ENCODE measurements at regions not wholly inside any gene's neighbourhood (a gene's known extent, or its start where the extent isn't known, plus 50 kb on each side); places are given as distances from the start of the nearest gene placed in this dataset.

DNA sequence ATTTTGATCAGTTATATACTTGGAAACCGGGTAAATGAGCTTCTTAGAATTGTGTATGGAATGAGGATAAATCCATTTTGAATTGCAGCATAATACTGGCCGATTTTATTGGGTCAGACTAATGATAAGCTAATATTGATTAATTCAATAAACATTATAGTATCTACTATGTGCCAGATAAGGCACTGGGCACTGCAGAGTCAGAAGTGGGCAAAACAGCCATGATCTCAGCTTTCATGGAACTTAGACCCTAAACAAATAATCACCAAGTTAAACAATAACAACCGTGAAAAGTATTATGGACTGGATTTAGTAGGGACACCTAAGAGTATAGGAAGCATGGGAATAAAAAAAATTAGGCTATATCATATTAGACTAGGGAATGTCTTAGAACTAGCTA is 297.0 kb upstream of the PKDCC start:
- H3K4me3 ChIP-seq (ENCODE audit: control insufficient read depth, low read depth, low read length), result no peak overlapping the region
- no peak for DNase-seq (ENCODE audit: low read depth)
- TF ChIP-seq, protein P1, sequence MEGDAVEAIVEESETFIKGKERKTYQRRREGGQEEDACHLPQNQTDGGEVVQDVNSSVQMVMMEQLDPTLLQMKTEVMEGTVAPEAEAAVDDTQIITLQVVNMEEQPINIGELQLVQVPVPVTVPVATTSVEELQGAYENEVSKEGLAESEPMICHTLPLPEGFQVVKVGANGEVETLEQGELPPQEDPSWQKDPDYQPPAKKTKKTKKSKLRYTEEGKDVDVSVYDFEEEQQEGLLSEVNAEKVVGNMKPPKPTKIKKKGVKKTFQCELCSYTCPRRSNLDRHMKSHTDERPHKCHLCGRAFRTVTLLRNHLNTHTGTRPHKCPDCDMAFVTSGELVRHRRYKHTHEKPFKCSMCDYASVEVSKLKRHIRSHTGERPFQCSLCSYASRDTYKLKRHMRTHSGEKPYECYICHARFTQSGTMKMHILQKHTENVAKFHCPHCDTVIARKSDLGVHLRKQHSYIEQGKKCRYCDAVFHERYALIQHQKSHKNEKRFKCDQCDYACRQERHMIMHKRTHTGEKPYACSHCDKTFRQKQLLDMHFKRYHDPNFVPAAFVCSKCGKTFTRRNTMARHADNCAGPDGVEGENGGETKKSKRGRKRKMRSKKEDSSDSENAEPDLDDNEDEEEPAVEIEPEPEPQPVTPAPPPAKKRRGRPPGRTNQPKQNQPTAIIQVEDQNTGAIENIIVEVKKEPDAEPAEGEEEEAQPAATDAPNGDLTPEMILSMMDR (IDR thresholded peaks at IDR 0.05; ENCODE audit: control insufficient read depth, insufficient read depth, low read depth, low read length, missing control alignments), result no peak

DNA sequence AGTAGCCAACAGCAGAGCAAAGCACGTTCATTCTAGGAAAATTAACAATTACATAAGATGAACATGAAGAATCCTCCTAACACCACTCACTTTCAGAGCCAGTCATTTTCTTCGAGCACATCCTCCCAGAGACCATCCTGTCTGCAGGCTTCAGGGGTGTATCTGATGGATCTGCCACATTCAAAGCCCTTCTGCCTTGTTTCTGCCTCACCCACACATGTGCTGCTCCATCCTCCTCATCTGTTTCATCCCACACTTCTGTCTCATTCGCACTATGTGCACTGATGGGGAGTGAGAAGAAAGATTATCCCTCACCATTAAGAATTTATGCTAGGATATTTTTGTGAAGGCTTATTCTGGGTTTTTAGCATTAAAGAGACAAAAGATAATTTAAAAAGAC is 287.9 kb upstream of the PKDCC start:
- no peak for DNase-seq (ENCODE audit: low read depth)
- TF ChIP-seq, protein P1 (IDR thresholded peaks at IDR 0.05; ENCODE audit: control insufficient read depth, insufficient read depth, low read depth, low read length, missing control alignments), result no peak
- H3K4me3 ChIP-seq (ENCODE audit: control insufficient read depth, low read depth, low read length), result no peak overlapping the region

DNA sequence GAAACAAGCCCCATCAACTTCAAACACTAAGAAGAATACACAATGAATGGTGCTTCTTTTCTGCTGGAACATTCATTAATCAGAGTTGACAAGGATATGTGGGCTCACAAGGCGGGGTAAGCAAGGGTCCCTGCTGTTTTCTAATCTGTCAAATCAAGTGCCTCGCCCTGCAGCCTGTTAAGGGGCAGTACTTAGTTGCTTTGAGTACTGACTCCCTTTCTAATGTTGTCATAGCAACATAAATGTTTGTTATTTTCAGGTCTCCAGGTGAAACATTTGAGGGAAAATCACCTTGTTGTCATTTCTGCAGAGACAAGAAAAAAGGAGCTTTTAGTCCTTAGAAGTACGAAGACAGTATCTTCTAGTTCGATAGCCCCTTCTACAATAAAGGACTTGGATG is 284.7 kb upstream of the PKDCC start:
- no peak overlapping the region for H3K4me3 ChIP-seq (ENCODE audit: control insufficient read depth, low read depth, low read length)
- TF ChIP-seq, protein P1 (IDR thresholded peaks at IDR 0.05; ENCODE audit: control insufficient read depth, insufficient read depth, low read depth, low read length, missing control alignments), result no peak
- no peak for DNase-seq (ENCODE audit: low read depth)

DNA sequence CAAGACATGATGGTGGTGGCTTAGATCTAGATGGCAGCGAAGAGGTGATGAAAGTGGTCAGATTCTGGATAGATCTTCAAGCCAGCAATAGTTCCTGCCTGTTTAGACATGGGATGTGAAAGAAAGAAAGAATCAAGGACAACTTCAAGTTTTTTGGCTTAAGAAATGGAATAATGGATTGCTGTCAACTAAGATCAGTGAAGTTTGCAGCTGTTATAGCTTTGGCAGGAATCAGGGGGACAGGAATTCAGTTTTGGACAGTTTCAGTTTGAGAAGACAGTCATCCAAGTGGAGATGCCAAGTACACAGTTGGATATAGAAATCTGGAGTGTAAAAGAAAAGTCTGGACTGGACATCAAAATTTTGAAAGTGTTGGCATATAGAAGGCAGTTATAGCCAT is 283.7 kb upstream of the PKDCC start:
- no peak overlapping the region for H3K4me3 ChIP-seq (ENCODE audit: control insufficient read depth, low read depth, low read length)
- TF ChIP-seq, protein P1 (IDR thresholded peaks at IDR 0.05; ENCODE audit: control insufficient read depth, insufficient read depth, low read depth, low read length, missing control alignments), result no peak
- no peak for DNase-seq (ENCODE audit: low read depth)

DNA sequence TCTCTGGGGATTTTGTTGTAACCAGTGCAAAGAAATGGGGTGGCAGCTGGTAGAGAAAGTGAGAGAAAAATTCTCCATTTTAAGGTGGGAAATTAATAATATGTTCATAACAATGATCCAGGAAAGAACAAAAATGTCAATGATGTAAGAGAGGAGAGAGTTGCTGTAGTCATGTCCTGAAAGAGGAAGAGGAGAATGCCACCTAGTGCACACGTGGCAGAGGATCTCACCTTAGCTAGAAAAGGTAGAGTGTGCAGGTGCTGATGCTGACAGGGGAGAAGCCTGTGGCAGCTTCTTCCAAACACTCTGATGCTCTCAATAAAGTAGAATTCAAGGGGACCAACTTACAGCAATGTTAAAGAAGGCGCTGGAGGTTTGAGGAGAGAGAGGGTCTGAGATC is 282.9 kb upstream of the PKDCC start:
- TF ChIP-seq, protein P1 (IDR thresholded peaks at IDR 0.05; ENCODE audit: control insufficient read depth, insufficient read depth, low read depth, low read length, missing control alignments), result no peak
- DNase-seq (ENCODE audit: low read depth), result no peak
- H3K4me3 ChIP-seq (ENCODE audit: control insufficient read depth, low read depth, low read length), result no peak overlapping the region

DNA sequence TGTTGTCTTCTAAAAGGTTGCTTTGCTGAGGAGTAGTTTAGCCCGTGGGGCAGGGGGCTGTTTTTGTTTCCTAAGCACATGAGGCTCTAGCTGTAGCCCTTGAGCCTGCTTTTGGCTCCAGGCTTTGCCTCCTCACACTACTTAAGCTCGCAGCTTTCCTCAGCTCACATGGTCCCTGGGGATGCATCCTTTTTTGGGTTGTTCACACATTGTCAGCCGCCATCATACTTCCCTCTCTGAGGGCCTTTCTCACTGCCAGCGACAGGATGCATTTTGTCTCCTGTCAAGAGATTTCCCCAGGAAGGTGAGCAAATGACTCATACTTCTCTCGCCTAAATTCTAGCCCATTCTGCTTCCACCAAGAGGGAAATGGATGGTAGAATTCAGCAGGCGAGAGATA is 279.5 kb upstream of the PKDCC start:
- no peak overlapping the region for H3K4me3 ChIP-seq (ENCODE audit: control insufficient read depth, low read depth, low read length)
- TF ChIP-seq, protein P1 (IDR thresholded peaks at IDR 0.05; ENCODE audit: control insufficient read depth, insufficient read depth, low read depth, low read length, missing control alignments), result no peak
- DNase-seq (ENCODE audit: low read depth), result no peak

DNA sequence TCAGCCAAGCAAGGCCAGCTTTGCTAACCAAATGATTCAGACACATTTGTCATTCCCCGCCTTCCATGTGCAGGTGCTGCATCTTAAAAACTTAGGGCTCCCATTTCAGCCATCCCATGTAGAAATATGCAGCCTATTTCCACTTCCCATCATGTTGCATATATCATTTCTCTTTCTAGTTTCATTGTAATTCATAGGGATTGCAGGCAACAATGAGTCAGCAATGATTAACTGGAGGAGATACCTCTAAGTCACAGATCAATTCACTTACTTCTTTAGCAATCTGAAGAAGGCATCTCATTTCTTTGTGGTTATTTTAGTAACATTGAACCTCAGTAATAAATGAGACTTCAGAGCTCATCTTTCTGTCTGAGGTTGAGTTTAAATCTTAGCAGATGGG is 276.1 kb upstream of the PKDCC start:
- no peak for DNase-seq (ENCODE audit: low read depth)
- H3K4me3 ChIP-seq (ENCODE audit: control insufficient read depth, low read depth, low read length), result no peak overlapping the region
- TF ChIP-seq, protein P1 (IDR thresholded peaks at IDR 0.05; ENCODE audit: control insufficient read depth, insufficient read depth, low read depth, low read length, missing control alignments), result no peak
